ENCODE measurements at regions not wholly inside any gene's neighbourhood (a gene's known extent, or its start where the extent isn't known, plus 50 kb on each side); places are given as distances from the start of the nearest gene placed in this dataset.

DNA sequence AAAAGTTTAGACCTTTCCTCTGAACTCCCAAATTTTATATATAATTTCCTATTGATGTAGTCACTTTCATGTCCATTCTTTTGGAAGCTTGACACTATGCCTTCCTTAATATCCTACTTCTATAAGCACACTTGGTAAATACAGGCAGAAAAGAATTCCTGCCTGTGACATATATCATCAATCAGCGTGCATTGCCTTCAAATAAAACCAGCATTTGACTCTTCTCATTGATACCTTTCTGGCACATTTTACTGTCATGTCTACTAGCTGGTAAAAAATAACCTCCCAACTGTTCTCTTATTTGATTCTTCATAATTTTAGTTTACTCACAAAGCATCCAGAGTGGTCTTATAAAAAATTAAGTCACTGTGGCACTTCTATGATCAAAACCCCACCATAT, 693.5 kb downstream of the CBLN2 start:
- no peak for DNase-seq
- intact Hi-C loops (cut with DNase I; ENCODE audit: low total_unique reads), result no loop called here
- Histone ChIP-seq H3K36me3 (no peaks in the 10 kb centered on the region), H3K4me1 (no peaks in the 10 kb centered on the region), H3K4me3 (no peak overlapping the region), H3K27me3 (no peaks in the 10 kb centered on the region), H3K9me3 (no peaks in the 10 kb centered on the region), H3K27ac (no peak overlapping the region)
- TF ChIP-seq POLR2A (IDR thresholded peaks at IDR 0.05), result no peak
- TF ChIP-seq, protein P1, sequence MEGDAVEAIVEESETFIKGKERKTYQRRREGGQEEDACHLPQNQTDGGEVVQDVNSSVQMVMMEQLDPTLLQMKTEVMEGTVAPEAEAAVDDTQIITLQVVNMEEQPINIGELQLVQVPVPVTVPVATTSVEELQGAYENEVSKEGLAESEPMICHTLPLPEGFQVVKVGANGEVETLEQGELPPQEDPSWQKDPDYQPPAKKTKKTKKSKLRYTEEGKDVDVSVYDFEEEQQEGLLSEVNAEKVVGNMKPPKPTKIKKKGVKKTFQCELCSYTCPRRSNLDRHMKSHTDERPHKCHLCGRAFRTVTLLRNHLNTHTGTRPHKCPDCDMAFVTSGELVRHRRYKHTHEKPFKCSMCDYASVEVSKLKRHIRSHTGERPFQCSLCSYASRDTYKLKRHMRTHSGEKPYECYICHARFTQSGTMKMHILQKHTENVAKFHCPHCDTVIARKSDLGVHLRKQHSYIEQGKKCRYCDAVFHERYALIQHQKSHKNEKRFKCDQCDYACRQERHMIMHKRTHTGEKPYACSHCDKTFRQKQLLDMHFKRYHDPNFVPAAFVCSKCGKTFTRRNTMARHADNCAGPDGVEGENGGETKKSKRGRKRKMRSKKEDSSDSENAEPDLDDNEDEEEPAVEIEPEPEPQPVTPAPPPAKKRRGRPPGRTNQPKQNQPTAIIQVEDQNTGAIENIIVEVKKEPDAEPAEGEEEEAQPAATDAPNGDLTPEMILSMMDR (IDR thresholded peaks at IDR 0.05), result no peak

DNA sequence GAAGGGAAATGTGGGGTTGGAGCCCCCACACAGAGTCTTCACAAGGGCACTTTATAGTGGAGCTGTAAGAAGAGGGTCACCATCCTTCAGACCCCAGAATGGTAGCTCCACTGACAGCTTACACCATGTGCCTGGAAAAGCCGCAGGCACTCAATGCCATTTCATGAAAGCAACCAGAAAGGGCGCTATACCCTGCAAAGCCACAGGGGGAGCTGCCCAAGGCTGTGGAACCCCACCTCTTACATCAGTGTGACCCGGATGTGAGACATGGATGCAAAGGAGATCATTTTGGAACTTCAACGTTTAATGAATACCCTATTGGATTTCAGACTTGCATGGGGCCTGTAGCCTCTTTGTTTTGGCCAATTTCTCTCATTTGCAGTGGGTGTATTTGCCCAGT, 694.7 kb downstream of the CBLN2 start:
- intact Hi-C loops (cut with DNase I; ENCODE audit: low total_unique reads), result no loop called here
- H3K27ac ChIP-seq, result no peak overlapping the region
- no peak overlapping the region for H3K4me3 ChIP-seq
- H3K27me3 ChIP-seq, result no peaks in the 10 kb centered on the region
- no peaks in the 10 kb centered on the region for H3K9me3 ChIP-seq
- no peak for TF ChIP-seq POLR2A (IDR thresholded peaks at IDR 0.05)
- TF ChIP-seq, protein P1 (IDR thresholded peaks at IDR 0.05), result no peak
- no peak for DNase-seq
- no peaks in the 10 kb centered on the region for H3K4me1 ChIP-seq
- no peaks in the 10 kb centered on the region for H3K36me3 ChIP-seq

GRCh38 chr18:71846716-71847115, 697.4 kb downstream of the CBLN2 start:
- Histone ChIP-seq H3K27ac (no peak overlapping the region), H3K4me1 (no peaks in the 10 kb centered on the region), H3K9me3 (no peaks in the 10 kb centered on the region), H3K36me3 (no peaks in the 10 kb centered on the region), H3K27me3 (no peaks in the 10 kb centered on the region), H3K4me3 (no peak overlapping the region)
- no peak for DNase-seq
- intact Hi-C loops (cut with DNase I; ENCODE audit: low total_unique reads), result no loop called here
- TF ChIP-seq, protein P1 (IDR thresholded peaks at IDR 0.05), result no peak
- no peak for TF ChIP-seq POLR2A (IDR thresholded peaks at IDR 0.05)

DNA sequence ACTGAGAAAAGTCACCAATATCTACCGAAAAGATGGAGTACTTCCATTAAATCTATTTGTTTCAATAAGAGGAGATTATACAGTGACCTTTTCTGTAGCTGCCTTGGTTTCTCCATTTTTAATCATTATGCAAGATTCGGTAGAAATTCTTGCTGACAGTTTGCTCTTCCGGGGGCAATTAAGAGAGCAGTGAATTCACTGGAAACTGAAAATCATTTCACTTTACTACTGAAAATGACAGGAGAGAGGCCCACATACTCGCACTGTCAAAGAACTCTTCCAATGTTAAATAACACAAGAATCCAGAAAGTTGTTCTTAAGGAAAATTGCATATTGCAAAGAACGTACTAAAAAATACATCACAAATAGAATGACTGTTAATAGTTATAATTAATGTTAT, 699.3 kb downstream of the CBLN2 start:
- no peaks in the 10 kb centered on the region for H3K27me3 ChIP-seq
- no peak overlapping the region for H3K4me3 ChIP-seq
- H3K4me1 ChIP-seq, result no peaks in the 10 kb centered on the region
- no peak for DNase-seq
- no peak overlapping the region for H3K27ac ChIP-seq
- TF ChIP-seq, protein P1 (IDR thresholded peaks at IDR 0.05), result no peak
- no peak for TF ChIP-seq POLR2A (IDR thresholded peaks at IDR 0.05)
- no peaks in the 10 kb centered on the region for H3K9me3 ChIP-seq
- intact Hi-C loops (cut with DNase I; ENCODE audit: low total_unique reads), result no loop called here
- H3K36me3 ChIP-seq, result no peaks in the 10 kb centered on the region

DNA sequence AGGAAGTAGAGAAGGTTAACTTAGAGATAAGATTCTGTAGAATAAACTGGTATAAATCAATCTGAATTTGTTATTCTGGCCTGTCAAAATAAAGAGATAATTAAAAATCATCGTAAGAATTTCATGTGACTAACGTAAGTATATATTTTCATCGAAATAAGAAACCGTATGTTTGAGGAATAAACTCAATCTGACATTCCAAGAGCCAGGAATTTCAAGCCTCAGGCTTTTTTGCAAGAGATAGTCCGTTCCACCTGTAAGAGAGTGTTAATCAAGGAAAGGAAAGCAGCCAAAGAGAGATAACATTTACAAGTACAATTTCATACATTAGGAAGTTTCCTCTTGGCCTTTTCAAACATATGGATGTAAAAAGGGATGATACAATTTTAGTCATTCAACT, 701.5 kb downstream of the CBLN2 start:
- no peak overlapping the region for H3K27ac ChIP-seq
- peaks cover 0 to 2% of the 10 kb centered on the region in 2 donors for H3K36me3 ChIP-seq
- intact Hi-C loops (cut with DNase I; ENCODE audit: low total_unique reads), result no loop called here
- no peak for DNase-seq
- H3K4me3 ChIP-seq, result no peak overlapping the region
- no peaks in the 10 kb centered on the region for H3K4me1 ChIP-seq
- no peaks in the 10 kb centered on the region for H3K27me3 ChIP-seq
- TF ChIP-seq, protein P1 (IDR thresholded peaks at IDR 0.05), result no peak
- TF ChIP-seq POLR2A (IDR thresholded peaks at IDR 0.05), result no peak
- H3K9me3 ChIP-seq, result no peaks in the 10 kb centered on the region

All from uterus (tissue), 3 donors.